Gastrocnemius medialis (tissue), 4 donors: ENCODE measurements at regions not wholly inside any gene's neighbourhood (a gene's known extent, or its start where the extent isn't known, plus 50 kb on each side); places are given as distances from the start of the nearest gene placed in this dataset.

Source experiments
- POLR2A ChIP-seq, 2 donors: fragments of 450-650 bp; IDR thresholded peaks; one replicate each; pipeline ENCODE4 v1.6.1; 2017; ENCODE audit warnings: antibody characterized with exemption in 2 of 2, mild to moderate bottlenecking in 2 of 2, moderate library complexity in 2 of 2
- TF ChIP-seq, protein P1 (sequence below), 5 experiments: fragments of 450-650 bp in 3 of 5; fragments of 200-600 bp in 2 of 5; sonication (generic) in 2 of 5; IDR thresholded peaks in 4 of 5; conservative IDR thresholded peaks in 1 of 5; 1 replicate in 4 of 5; 2 replicates in 1 of 5; pipeline ENCODE4 v1.5.1; 2016 to 2019; ENCODE audit warnings: antibody characterized with exemption in 5 of 5, mild to moderate bottlenecking in 3 of 5, moderate library complexity in 3 of 5

DNA sequence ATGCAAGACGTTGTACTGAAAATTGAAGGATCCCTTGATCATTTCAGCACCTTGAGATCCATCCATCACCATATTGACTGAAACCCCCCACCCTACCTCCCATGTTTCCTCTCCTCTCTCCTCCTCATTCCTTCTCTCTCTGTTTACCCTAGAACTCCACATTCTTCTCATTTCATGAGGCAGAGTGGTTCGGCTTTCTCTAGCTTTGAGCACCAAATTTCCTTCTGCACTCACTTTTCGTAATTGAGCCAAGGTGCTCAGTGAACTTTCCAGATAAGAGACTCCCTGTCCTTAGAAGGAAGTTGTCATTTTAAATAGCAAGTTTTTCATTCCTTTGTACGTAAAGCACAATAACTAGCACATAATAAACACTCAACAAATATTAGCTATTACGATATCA is 108.3 kb upstream of the SLC34A2 start:
- TF ChIP-seq, protein P1, sequence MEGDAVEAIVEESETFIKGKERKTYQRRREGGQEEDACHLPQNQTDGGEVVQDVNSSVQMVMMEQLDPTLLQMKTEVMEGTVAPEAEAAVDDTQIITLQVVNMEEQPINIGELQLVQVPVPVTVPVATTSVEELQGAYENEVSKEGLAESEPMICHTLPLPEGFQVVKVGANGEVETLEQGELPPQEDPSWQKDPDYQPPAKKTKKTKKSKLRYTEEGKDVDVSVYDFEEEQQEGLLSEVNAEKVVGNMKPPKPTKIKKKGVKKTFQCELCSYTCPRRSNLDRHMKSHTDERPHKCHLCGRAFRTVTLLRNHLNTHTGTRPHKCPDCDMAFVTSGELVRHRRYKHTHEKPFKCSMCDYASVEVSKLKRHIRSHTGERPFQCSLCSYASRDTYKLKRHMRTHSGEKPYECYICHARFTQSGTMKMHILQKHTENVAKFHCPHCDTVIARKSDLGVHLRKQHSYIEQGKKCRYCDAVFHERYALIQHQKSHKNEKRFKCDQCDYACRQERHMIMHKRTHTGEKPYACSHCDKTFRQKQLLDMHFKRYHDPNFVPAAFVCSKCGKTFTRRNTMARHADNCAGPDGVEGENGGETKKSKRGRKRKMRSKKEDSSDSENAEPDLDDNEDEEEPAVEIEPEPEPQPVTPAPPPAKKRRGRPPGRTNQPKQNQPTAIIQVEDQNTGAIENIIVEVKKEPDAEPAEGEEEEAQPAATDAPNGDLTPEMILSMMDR (IDR thresholded peaks at IDR 0.05 in 4 of 5, conservative IDR thresholded peaks at IDR 0.05 in 1 of 5): no peak
- no peak for TF ChIP-seq POLR2A (IDR thresholded peaks at IDR 0.05)
